PFSK-1 (cell line): ENCODE measurements at regions not wholly inside any gene's neighbourhood (a gene's known extent, or its start where the extent isn't known, plus 50 kb on each side); places are given as distances from the start of the nearest gene placed in this dataset.

Experiments used
- FOXP2 ChIP-seq: optimal IDR thresholded peaks from 2 replicates; pipeline ENCODE3; 2011; ENCODE audit warnings: borderline replicate concordance, control low read depth, inconsistent platforms; ENCODE audit not compliant: insufficient read depth; ENCODE audit errors: extremely low read length, extremely low read depth
- POLR2AphosphoS5 ChIP-seq: IDR thresholded peaks from 2 replicates; pipeline ENCODE4 v1.6.1; 2012; ENCODE audit warnings: low read depth, mild to moderate bottlenecking, control low read depth, low read length, moderate library complexity
- REST ChIP-seq, 2 experiments: IDR thresholded peaks; 2 replicates each; pipeline versions ENCODE4 v1.6.1 to v1.8.0; 2011 to 2012; ENCODE audit warnings: low read depth in 2 of 2, low read length in 2 of 2, control low read depth in 1 of 2, inconsistent platforms in 1 of 2, mild to moderate bottlenecking in 1 of 2, moderate library complexity in 1 of 2; ENCODE audit not compliant: insufficient read depth in 1 of 2
- SIN3A ChIP-seq: IDR thresholded peaks from 2 replicates; pipeline ENCODE4 v1.6.1; 2012; ENCODE audit warnings: mild to moderate bottlenecking, low read length, moderate library complexity, borderline replicate concordance; ENCODE audit not compliant: insufficient read depth
- TAF1 ChIP-seq: IDR thresholded peaks from 2 replicates; pipeline ENCODE4 v1.6.1; 2012; ENCODE audit warnings: low read length, control low read depth, borderline replicate concordance; ENCODE audit not compliant: insufficient read depth

- TF ChIP-seq FOXP2 (no peak), POLR2AphosphoS5 (no peak), REST (IDR thresholded peaks at IDR 0.05; ENCODE audit: insufficient read depth in 1 of 2, low read depth in 2 of 2, low read length in 2 of 2) (no peak), SIN3A (no peak), TAF1 (no peak)
Observed at GRCh38 chr5:25850581-25850980, 1187.8 kb downstream of the CDH9 start.

GRCh38 chr5:25849270-25849669 is 1189.1 kb downstream of the CDH9 start:
- no peak for TF ChIP-seq FOXP2
- TF ChIP-seq REST (IDR thresholded peaks at IDR 0.05; ENCODE audit: insufficient read depth in 1 of 2, low read depth in 2 of 2, low read length in 2 of 2): no peak
- no peak for TF ChIP-seq SIN3A
- no peak for TF ChIP-seq POLR2AphosphoS5
- TF ChIP-seq TAF1: no peak

- no peak for TF ChIP-seq POLR2AphosphoS5
- no peak for TF ChIP-seq FOXP2
- TF ChIP-seq TAF1: no peak
- TF ChIP-seq REST (IDR thresholded peaks at IDR 0.05; ENCODE audit: insufficient read depth in 1 of 2, low read depth in 2 of 2, low read length in 2 of 2): no peak
- TF ChIP-seq SIN3A: no peak
Observed at GRCh38 chr5:25823330-25823873, 1178.6 kb upstream of the CDH10 start.
